ENCODE measurements at regions not wholly inside any gene's neighbourhood (a gene's known extent, or its start where the extent isn't known, plus 50 kb on each side); places are given as distances from the start of the nearest gene placed in this dataset.

GRCh38 chr16:86806181-86806837, 228.0 kb downstream of the FOXL1 start:
- FAIRE-seq, result no peak
- TF ChIP-seq CTCF (IDR thresholded peaks at IDR 0.05; ENCODE audit: insufficient read depth, missing control alignments), result no peak

GRCh38 chr16:86806838-86807351, 228.5 kb downstream of the FOXL1 start:
- no peak for TF ChIP-seq CTCF (IDR thresholded peaks at IDR 0.05; ENCODE audit: insufficient read depth, missing control alignments)
- FAIRE-seq, result no peak
- no peak for DNase-seq (ENCODE audit: insufficient read length, low spot score)

More at GRCh38 chr16:86806181-86806837, 228.0 kb downstream of the FOXL1 start:
- DNase-seq (ENCODE audit: insufficient read length, low spot score), result no peak

- DNase-seq (ENCODE audit: insufficient read length, low spot score) (no peak), FAIRE-seq (no peak)
- TF ChIP-seq CTCF (IDR thresholded peaks at IDR 0.05; ENCODE audit: insufficient read depth, missing control alignments), result no peak
Measured at GRCh38 chr16:86808863-86809444, 230.6 kb downstream of the FOXL1 start.

GRCh38 chr16:86809458-86809955, 231.2 kb downstream of the FOXL1 start:
- FAIRE-seq, result no peak
- DNase-seq (ENCODE audit: insufficient read length, low spot score), result no peak
- no peak for TF ChIP-seq CTCF (IDR thresholded peaks at IDR 0.05; ENCODE audit: insufficient read depth, missing control alignments)

- FAIRE-seq (no peak), DNase-seq (ENCODE audit: insufficient read length, low spot score) (no peak)
- no peak for TF ChIP-seq CTCF (IDR thresholded peaks at IDR 0.05; ENCODE audit: insufficient read depth, missing control alignments)
Measured at GRCh38 chr16:86810062-86810461, 231.7 kb downstream of the FOXL1 start.

GRCh38 chr16:86812363-86812970, 234.1 kb downstream of the FOXL1 start:
- FAIRE-seq (no peak), DNase-seq (ENCODE audit: insufficient read length, low spot score) (no peak)
- no peak for TF ChIP-seq CTCF (IDR thresholded peaks at IDR 0.05; ENCODE audit: insufficient read depth, missing control alignments)

Data from D721Med (cell line).